ENCODE measurements at regions not wholly inside any gene's neighbourhood (a gene's known extent, or its start where the extent isn't known, plus 50 kb on each side); places are given as distances from the start of the nearest gene placed in this dataset.

- DNase-seq (ENCODE audit: unreplicated experiment): no peak
- intact Hi-C loops (cut with micrococcal nuclease): no loop called here
- POLR2A ChIA-PET: interaction anchor here (0.6 kb wide), 1 partner anchor 15 kb away, joined by 3 read pairs; no protein-coding TSS in a partner anchor
- Mint-ChIP-seq H3K4me1 (ENCODE audit: insufficient read depth, unreplicated experiment) (peaks cover 6% of the 10 kb centered on the region), H3K27ac (ENCODE audit: low read depth, unreplicated experiment) (no peak overlapping the region), H3K9me3 (ENCODE audit: unreplicated experiment) (no peaks in the 10 kb centered on the region), H3K4me3 (ENCODE audit: unreplicated experiment) (no peak overlapping the region), H3K27me3 (ENCODE audit: insufficient read depth, unreplicated experiment) (peaks cover 18% of the 10 kb centered on the region), H3K36me3 (ENCODE audit: insufficient read depth, unreplicated experiment) (no peaks in the 10 kb centered on the region)
- CTCF ChIA-PET: interaction anchor here (0.6 to 1.7 kb wide), 3 partner anchors 16 to 165 kb away, joined by 3 to 8 read pairs (median 3); no protein-coding TSS in a partner anchor
- TF ChIP-seq CTCF (IDR thresholded peaks at IDR 0.05; ENCODE audit: unreplicated experiment): no peak
- no TSS peak for BruUV-seq (replicated peaks)
Measured at GRCh38 chr5:168054091-168054490, 237.4 kb upstream of the WWC1 start.

- ChIA-PET CTCF (interaction anchor here (0.5 to 4.6 kb wide), 7 partner anchors 8 to 488 kb away, joined by 3 to 40 read pairs (median 4); no protein-coding TSS in a partner anchor), POLR2A (interaction anchor here (0.7 to 1.4 kb wide), 2 partner anchors 465 to 475 kb away, joined by 3 to 4 read pairs; no protein-coding TSS in a partner anchor)
- Mint-ChIP-seq H3K27me3 (ENCODE audit: insufficient read depth, unreplicated experiment) (peaks cover 7% of the 10 kb centered on the region), H3K4me3 (ENCODE audit: unreplicated experiment) (no peak overlapping the region), H3K4me1 (ENCODE audit: insufficient read depth, unreplicated experiment) (peaks cover 6% of the 10 kb centered on the region), H3K27ac (ENCODE audit: low read depth, unreplicated experiment) (no peak overlapping the region), H3K36me3 (ENCODE audit: insufficient read depth, unreplicated experiment) (no peaks in the 10 kb centered on the region), H3K9me3 (ENCODE audit: unreplicated experiment) (no peaks in the 10 kb centered on the region)
- intact Hi-C loops (cut with micrococcal nuclease): no loop called here
- no TSS peak for BruUV-seq (replicated peaks)
- TF ChIP-seq CTCF (IDR thresholded peaks at IDR 0.05; ENCODE audit: unreplicated experiment): no peak
- no peak for DNase-seq (ENCODE audit: unreplicated experiment)
Measured at GRCh38 chr5:168055141-168055683, 236.2 kb upstream of the WWC1 start.

- Mint-ChIP-seq H3K4me1 (ENCODE audit: insufficient read depth, unreplicated experiment) (peaks cover 6% of the 10 kb centered on the region), H3K4me3 (ENCODE audit: unreplicated experiment) (no peak overlapping the region), H3K27me3 (ENCODE audit: insufficient read depth, unreplicated experiment) (no peaks in the 10 kb centered on the region), H3K36me3 (ENCODE audit: insufficient read depth, unreplicated experiment) (no peaks in the 10 kb centered on the region), H3K9me3 (ENCODE audit: unreplicated experiment) (no peaks in the 10 kb centered on the region), H3K27ac (ENCODE audit: low read depth, unreplicated experiment) (no peak overlapping the region)
- ChIA-PET POLR2A (interaction anchor here (1.4 kb wide), 1 partner anchor 476 kb away, joined by 4 read pairs; no protein-coding TSS in a partner anchor), CTCF (interaction anchor here (0.5 to 4.6 kb wide), 6 partner anchors 9 to 488 kb away, joined by 3 to 40 read pairs (median 4); no protein-coding TSS in a partner anchor)
- intact Hi-C loops (cut with micrococcal nuclease): no loop called here
- DNase-seq (ENCODE audit: unreplicated experiment): no peak
- no TSS peak for BruUV-seq (replicated peaks)
- TF ChIP-seq CTCF (IDR thresholded peaks at IDR 0.05; ENCODE audit: unreplicated experiment): no peak
Measured at GRCh38 chr5:168055961-168056360, 235.5 kb upstream of the WWC1 start.

- no TSS peak for BruUV-seq (replicated peaks)
- Mint-ChIP-seq H3K36me3 (ENCODE audit: insufficient read depth, unreplicated experiment) (no peaks in the 10 kb centered on the region), H3K4me3 (ENCODE audit: unreplicated experiment) (no peak overlapping the region), H3K4me1 (ENCODE audit: insufficient read depth, unreplicated experiment) (peaks cover 6% of the 10 kb centered on the region), H3K9me3 (ENCODE audit: unreplicated experiment) (no peaks in the 10 kb centered on the region), H3K27me3 (ENCODE audit: insufficient read depth, unreplicated experiment) (no peaks in the 10 kb centered on the region), H3K27ac (ENCODE audit: low read depth, unreplicated experiment) (no peak overlapping the region)
- ChIA-PET CTCF (interaction anchor here (0.5 to 4.6 kb wide), 9 partner anchors 9 to 489 kb away, joined by 3 to 40 read pairs (median 4); no protein-coding TSS in a partner anchor), POLR2A (interaction anchor here (0.5 kb wide), 1 partner anchor 104 kb away, joined by 5 read pairs; no protein-coding TSS in a partner anchor)
- DNase-seq (ENCODE audit: unreplicated experiment): no peak
- no peak for TF ChIP-seq CTCF (IDR thresholded peaks at IDR 0.05; ENCODE audit: unreplicated experiment)
- intact Hi-C loops (cut with micrococcal nuclease): no loop called here
Measured at GRCh38 chr5:168056499-168057182, 234.8 kb upstream of the WWC1 start.

All from MCF 10A (cell line).